NCI-H2196 treated with DMSO at 0.1 percent for 48 hours (cell line): ENCODE measurements at regions not wholly inside any gene's neighbourhood (a gene's known extent, or its start where the extent isn't known, plus 50 kb on each side); places are given as distances from the start of the nearest gene placed in this dataset.
"Not testable (repeated sequence)": the region's sequence is repeated elsewhere in the genome, so short reads cannot be mapped to it uniquely, and the experiment has no call there.

ENCODE experiments used
- DNase-seq: peaks from one replicate; lab custom pipeline; 2025; ENCODE audit not compliant: unreplicated experiment; lab: John Stamatoyannopoulos, UW

DNA sequence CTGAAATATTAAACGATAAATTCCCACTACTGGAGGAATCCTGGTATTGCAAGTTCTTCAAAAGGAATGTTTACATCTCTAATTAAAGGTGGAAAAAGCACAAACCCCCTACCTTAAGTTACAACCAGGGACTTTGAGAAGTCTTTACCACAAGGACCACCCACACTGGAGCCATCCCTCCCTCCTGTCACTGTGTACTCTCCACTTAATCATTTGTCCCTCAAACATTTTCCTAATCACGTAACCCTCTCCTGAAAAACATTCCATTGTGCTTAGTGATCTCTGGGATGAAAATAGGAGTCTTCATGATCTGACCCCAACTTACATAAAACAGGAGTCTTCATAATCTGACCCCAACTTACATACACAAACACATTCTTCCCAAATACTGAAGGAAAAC lies 85.7 kb downstream of the SUCLG1 start:
- DNase-seq: no peak

DNA sequence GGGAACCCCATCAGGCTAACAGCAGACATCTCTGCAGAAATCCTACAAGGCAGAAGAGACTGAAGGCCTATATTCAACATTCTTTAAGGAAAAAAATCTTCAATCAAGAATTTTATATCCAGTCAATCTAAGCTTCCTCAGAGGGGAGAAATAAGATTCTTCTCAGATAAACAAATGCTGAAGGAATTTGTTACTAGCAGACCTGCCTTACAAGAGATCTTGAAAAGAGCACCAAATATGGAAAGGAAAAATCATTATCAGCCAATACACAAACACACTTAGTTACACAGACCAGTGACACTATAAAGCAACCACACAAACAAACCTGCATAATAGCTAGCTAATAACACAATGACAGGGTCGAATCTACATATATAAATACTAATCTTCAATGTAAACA lies 96.5 kb downstream of the SUCLG1 start:
- DNase-seq: no peak

- no peak for DNase-seq
Observed at GRCh38 chr2:84338069-84338468, 121.0 kb downstream of the SUCLG1 start.

DNA sequence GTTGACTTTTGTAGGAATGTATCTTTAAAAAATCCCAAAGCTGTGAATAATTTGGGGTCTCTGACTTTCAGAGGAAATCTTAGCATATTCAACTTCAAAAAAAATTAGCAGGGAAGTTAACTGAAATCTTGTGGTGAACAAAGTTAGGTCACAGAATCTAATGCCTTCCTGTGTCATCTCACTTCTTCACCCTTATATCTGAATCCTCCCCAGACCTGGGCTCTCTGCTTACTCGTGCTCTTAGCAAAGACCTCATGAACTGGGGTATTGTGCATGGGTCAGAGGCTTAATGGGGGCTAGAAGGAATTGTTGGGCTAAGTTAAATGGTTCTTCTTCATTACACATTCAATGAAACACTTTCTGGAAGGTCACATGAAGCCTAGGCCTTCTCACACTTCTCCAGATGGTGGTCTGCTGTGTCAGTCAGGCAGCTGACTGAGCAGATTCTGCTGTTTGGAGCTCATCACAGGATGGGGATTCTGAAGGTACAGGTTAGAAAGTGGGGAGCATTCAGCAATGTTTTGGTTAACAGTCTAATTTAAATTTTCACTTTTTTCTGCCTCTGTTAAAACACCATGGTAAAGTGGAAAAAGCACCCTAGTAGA lies 131.3 kb downstream of the SUCLG1 start:
- DNase-seq: no peak

- no peak for DNase-seq
Observed at GRCh38 chr2:84326831-84327432, 132.1 kb downstream of the SUCLG1 start.

GRCh38 chr2:84323890-84324289 lies 135.2 kb downstream of the SUCLG1 start:
- DNase-seq: no peak

DNA sequence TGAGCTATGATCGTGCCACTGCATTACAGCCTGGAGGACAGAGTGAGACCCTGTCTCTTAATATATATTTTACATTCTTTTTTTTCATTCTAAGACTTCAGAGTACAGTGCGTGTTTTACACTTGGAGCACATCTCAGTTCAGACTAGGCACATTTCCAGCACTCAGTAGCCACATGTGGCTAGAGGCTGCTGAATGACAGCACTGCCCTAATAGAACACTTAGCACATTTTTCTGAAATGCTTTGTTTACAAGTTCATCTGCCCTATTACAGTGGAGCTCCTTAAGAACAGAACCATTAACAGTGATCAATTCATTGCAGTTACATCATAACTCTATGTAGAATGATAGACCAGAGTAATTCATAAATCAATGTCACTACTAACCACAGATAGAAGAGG lies 138.1 kb downstream of the SUCLG1 start:
- DNase-seq: no peak

GRCh38 chr2:84319581-84319980 lies 139.5 kb downstream of the SUCLG1 start:
- DNase-seq: no peak

- DNase-seq: no peak
Observed at GRCh38 chr2:84317135-84317534, 141.9 kb downstream of the SUCLG1 start.

- peak; percentile 1 for DNase-seq
Observed at GRCh38 chr2:84314901-84315330, 144.2 kb downstream of the SUCLG1 start.

DNA sequence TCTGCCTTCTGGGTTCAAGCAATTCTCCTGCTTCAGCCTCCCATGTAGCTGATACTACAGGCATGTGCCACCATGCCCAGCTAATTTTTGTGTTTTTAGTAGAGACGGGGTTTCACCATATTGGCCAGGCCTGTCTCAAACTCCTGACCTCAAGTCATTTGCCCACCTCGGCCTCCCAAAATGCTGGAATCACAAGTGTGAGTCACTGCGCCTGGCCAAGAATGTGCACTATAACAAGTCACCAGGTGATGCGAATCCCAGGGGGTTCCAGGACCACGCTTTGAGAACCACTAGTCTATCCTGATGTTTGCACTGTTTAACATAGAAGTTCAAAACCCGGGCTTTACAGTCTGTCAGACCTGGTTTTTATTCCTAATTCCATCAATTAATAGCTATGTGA lies 144.8 kb downstream of the SUCLG1 start:
- DNase-seq: no peak

- no peak for DNase-seq
Observed at GRCh38 chr2:84309281-84309680, 149.8 kb downstream of the SUCLG1 start.

- DNase-seq: no peak
Observed at GRCh38 chr2:84306361-84306760, 152.7 kb downstream of the SUCLG1 start.

- no peak for DNase-seq
Observed at GRCh38 chr2:84302513-84303412, 156.3 kb downstream of the SUCLG1 start.

DNA sequence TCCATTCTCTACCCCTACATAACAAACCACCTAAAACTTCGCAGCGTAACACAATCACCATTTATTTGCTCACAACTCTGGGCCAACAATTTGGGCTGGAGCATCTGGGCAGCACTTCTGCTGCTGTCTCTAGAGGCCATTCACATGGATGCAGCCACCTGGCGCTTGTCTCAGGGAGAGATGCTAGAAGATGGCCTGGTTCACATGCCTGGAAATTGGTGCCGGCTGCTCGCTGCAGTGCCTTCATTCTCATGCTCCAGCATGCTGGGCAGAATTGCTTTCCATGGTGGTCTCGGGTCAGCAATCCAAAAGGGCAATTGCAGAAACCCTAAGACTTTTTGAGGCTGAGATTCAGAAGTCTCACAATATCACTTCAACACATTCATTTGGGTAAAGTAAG lies 157.4 kb downstream of the SUCLG1 start:
- no peak for DNase-seq

DNA sequence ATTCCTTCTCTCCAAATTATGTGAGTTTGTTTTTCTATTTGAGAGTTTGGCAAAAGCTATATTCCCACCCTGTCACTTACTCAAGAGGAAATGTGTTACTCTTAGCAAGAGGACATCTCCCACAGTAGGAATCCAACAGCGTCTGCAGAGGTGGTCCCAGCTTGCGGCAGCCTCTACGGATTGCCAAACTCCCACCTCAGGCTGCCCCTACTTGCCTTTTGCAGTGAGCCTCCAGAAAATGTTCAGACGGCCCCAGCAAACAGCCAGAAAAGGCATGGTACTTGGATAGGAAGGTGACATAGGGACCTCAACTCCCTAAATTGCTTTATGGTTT lies 158.4 kb downstream of the SUCLG1 start:
- DNase-seq: no peak

GRCh38 chr2:84300001-84300695 lies 158.9 kb downstream of the SUCLG1 start:
- not testable (repeated sequence) for DNase-seq

- DNase-seq: no peak
Observed at GRCh38 chr2:84299211-84299775, 159.8 kb downstream of the SUCLG1 start.

- no peak for DNase-seq
Observed at GRCh38 chr2:84297155-84297554, 161.9 kb downstream of the SUCLG1 start.

DNA sequence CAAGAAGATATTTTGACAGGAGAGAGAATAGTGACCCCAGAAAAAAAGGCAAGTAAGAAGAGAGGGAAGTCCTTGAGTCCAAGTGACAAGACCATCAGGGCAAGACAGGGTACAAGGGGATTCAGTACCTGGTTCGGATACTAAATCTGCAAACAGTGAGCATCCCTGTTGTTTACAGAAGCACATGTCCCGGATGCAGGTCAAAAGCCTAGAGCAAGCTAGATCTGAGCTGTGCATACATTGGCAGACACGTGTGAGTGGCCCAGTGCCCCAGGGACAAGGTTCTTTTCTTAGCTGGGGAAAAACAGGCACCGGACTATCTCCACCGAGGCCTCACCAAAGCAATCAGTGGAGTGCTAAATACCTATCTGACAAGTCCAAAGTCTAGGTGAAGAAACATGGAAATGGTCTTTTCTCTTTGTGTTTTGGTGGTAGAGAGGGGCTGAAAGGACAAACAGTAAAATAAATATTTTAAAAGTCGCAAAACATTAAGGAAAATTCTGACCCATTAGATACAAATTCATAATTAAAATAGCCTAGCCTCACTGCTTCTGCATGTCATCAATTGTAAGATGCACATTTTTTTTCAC lies 165.2 kb downstream of the SUCLG1 start:
- no peak for DNase-seq

- no peak for DNase-seq
Observed at GRCh38 chr2:84292545-84292944, 166.5 kb downstream of the SUCLG1 start.
